HG02678 (cell line): ENCODE measurements at regions not wholly inside any gene's neighbourhood (a gene's known extent, or its start where the extent isn't known, plus 50 kb on each side); places are given as distances from the start of the nearest gene placed in this dataset.

Source experiments
- ATAC-seq: cut with Tn5 transposase; IDR thresholded peaks from one replicate; pipeline ENCODE4 v1.9.1; 2021; ENCODE audit warnings: mild to moderate bottlenecking, moderate library complexity; ENCODE audit not compliant: unreplicated experiment

GRCh38 chr4:108336076-108336475, 167.3 kb upstream of the LEF1 start:
- ATAC-seq = no peak

DNA sequence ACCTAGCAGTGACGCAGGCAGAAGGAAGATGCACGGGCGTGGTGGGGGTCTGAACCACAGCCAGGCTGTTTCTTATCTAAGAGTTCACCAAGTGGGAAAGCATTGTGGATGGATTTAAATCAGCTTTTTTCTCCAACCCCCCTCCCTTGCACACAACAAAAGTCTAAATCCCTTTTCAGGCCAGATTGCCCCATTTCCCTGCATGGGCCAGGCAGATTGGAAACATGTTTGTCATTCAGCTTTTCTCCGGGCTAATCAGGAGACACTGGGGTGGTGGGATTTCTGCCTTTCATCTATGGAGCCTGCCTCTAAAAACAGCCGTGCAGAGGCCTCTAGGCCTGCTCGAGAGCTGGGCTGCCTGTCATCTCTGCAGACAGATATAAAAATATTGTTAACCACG, 166.3 kb upstream of the LEF1 start:
- ATAC-seq = no peak

- no peak for ATAC-seq
Measured at GRCh38 chr4:108334031-108334430, 165.3 kb upstream of the LEF1 start.

- ATAC-seq = no peak
Measured at GRCh38 chr4:108333353-108333942, 164.7 kb upstream of the LEF1 start.

DNA sequence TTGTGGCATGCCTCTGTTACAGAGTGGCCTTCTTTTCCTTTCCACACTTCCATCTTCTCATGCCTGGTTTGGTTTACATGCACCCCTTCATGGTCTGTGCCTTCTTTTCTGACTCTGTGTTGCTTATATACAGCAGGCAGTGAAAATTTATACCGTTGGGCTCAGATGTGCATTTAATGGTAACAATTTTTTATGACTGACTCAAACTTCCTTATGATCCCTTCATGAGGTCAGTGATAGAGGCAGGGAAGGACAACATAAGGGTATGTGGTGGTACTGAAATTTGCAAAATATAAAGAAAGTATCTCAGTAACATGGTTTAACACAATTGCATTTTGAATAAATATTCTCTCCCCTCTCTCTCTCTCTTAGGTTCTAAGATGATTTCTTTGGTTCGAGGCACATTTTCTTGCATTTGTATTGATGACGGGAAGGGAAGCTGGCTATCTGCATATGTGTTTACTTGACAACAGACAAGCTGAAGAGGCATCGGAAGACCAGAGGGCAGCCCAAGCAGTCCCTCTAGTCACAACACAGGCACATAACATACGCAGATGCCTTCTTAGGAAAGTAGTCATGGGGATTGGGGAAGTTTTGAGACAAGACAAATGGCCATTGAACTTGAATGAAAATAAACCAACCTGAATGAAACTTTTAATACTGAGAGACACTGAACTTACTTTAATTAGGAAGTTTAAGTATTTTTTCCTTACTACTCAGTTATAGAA, 163.3 kb upstream of the LEF1 start:
- ATAC-seq = no peak

DNA sequence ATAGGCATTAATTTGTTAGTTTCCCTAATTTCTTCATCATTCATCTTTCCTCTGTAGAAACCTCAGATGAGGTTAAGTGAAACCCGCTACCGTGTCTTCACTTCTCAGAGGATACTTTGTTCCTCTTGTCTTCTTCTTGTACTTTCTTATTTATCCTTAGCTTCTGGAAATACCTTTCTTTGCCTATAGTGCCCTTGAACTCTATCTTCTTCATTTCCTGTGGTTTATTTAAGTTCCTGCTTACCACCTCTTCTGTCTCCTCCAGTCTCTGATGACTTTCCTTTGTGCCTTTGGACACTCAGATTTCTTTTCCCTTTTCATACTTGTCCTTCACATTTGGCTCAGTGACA, 159.6 kb upstream of the LEF1 start:
- no peak for ATAC-seq

DNA sequence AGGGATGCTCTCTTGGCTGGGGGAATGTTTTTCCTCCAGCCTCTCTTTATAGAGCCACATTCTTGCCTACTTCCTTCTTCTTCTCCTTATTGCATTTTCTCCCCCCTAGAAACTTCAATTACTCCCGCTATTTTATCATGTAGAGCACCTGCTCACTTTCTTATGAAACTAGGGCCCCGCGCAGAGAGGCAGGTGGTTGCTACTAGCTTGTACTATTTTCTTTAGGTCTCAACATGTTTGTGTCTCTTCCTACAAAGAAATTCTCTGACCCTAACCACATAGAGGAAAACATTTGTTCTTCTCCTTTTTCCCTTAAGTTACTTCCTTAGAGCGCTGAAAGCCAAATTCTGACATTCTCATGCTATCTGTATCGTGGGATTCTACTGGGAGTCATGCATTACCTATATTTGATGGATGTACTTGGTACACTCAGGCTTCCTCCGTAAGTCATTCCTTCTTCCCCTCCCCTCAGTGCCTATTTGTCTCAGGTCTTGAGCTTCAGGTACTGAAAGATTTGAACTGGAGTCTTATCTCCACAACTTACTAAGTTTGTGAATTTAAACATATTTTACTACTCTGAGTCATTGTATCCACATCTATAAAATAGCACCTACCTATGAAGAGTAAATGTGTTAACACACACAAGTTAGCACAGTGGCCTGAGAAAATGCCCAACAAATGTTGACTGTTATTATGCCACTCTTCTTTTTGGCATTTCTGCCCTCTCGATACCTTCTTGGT, 159.1 kb upstream of the LEF1 start:
- no peak for ATAC-seq

DNA sequence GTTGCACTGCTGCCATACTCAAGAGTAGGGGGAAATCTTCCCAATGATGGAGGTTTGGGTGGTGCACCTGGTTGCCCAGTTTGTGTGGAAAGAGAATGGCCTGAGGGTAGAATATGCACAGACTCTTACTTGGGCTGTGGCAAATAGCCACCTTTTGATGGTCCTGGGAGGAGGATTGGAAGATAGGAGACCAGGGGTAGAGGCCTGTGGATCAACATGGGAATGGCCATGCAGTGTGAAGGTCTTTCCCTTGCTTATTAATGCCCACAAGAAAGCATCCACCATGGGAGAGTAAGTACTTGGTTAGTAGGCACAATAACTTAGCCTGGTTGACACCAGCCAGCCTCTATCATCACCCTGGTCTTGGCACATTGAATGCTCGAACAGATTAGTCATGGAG, 156.8 kb upstream of the LEF1 start:
- ATAC-seq = no peak

DNA sequence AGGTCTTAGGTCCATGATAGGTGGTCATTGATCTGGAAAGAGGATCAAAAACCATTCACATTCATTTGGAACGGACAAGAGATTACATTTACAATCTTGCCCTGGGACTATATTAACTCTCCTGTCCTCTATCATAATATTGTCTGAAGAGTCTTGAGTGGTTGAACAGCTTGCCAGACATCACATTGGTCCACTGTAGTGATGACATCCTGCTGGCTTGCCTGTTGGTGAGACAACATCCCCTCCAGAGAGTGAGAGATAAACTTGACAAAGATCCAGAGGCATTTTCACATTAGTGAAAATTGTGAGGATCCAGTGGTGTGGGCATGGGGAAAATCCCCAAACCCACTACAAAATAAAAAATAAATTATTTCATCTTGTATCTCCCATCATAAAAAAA, 155.7 kb upstream of the LEF1 start:
- ATAC-seq = no peak

DNA sequence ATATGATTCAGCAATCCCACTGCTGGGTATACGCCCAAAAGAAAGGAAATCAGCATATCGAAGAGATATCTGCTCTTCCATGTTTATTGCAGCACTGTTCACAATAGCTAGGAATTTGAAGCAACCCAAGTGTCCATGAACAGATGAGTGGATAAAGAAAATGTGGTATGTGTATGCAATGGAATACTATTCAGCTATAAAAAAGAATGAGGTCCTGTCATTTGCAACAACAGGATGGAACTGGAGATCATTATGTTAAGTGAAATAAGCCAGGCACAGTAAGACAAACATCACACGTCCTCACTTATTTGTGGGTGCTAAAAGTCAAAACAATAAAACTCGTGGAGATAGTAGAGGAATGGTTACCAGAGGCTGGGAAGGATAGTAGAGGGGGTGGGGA, 153.8 kb upstream of the LEF1 start:
- ATAC-seq = no peak

DNA sequence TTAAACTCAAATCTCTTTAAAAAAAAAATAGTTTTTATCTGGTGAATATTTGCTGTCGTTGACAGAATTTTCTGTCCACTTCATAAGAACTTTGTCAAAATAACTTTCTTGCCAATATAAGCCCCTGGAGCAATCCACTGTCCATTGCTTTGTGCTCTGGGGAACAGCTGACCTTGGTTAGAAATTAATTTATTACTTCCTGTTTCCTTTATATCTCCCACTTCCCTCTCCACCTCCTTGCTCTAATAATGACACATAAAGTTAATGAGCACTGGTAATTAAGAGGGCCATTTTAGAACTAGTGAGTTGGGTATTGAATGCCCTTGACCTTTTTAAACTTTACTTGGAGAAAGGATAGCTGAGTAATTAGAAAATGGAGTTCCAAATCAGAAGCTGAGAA, 151.3 kb upstream of the LEF1 start:
- ATAC-seq = no peak

GRCh38 chr4:108317377-108317776, 148.6 kb upstream of the LEF1 start:
- no peak for ATAC-seq

GRCh38 chr4:108315694-108316093, 147.0 kb upstream of the LEF1 start:
- ATAC-seq = no peak

- no peak for ATAC-seq
Measured at GRCh38 chr4:108314900-108315589, 146.3 kb upstream of the LEF1 start.

- no peak for ATAC-seq
Measured at GRCh38 chr4:108313546-108314339, 145.0 kb upstream of the LEF1 start.

- ATAC-seq = no peak
Measured at GRCh38 chr4:108311313-108311712, 142.6 kb upstream of the LEF1 start.

- ATAC-seq = no peak
Measured at GRCh38 chr4:108303488-108304177, 134.9 kb upstream of the LEF1 start.

GRCh38 chr4:108301545-108302251, 133.0 kb upstream of the LEF1 start:
- ATAC-seq = no peak

GRCh38 chr4:108297605-108298004, 128.9 kb upstream of the LEF1 start:
- ATAC-seq = no peak

DNA sequence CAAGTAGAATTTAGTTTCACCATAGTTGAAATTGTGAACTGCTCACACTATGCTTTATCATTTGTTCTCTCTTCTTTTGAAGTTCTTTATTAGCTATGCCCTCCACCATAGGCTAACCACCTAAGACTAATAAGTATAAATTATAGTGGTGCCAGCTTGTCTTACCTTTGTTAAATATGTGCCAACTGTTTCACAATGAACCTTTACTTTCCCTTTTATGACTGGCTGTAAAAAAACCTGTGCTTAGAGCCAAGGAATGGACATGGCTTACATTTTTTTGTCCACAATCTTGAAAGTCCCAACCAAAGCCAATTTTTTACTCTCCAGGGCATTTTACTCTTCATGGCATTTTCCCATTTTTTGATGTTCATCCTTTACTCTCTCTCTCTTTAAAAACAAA, 123.5 kb upstream of the LEF1 start:
- ATAC-seq = no peak
